ENCODE measurements at regions not wholly inside any gene's neighbourhood (a gene's known extent, or its start where the extent isn't known, plus 50 kb on each side); places are given as distances from the start of the nearest gene placed in this dataset.
A peak's percentile ranks its signal among the peaks of the same experiment; 100 is the strongest.

DNA sequence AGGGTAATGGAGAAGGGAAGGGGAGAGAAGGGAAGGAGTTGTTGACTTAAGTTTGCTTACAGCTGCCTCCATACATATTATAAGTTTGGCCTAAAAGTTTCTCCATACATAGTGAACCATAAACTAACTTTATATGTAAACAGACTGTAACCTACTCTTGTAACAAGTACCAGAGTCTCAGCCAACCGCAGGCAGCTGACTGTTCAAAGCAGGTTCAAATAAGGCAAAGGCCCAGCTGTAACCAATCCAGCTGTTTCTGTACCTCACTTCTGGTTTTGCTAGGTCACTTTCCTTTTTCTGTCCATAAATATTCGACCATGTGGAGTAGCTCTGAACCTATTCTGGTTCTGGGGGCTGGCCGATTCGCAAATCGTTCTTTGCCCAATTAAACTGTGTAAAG lies 591.2 kb downstream of the INSC start:
- H3K4me1 ChIP-seq, result peaks cover 3% of the 10 kb centered on the region; the same call in 1 of the 2 replicates
- H3K27me3 ChIP-seq, result no peaks in the 10 kb centered on the region
- TF ChIP-seq, protein P1, sequence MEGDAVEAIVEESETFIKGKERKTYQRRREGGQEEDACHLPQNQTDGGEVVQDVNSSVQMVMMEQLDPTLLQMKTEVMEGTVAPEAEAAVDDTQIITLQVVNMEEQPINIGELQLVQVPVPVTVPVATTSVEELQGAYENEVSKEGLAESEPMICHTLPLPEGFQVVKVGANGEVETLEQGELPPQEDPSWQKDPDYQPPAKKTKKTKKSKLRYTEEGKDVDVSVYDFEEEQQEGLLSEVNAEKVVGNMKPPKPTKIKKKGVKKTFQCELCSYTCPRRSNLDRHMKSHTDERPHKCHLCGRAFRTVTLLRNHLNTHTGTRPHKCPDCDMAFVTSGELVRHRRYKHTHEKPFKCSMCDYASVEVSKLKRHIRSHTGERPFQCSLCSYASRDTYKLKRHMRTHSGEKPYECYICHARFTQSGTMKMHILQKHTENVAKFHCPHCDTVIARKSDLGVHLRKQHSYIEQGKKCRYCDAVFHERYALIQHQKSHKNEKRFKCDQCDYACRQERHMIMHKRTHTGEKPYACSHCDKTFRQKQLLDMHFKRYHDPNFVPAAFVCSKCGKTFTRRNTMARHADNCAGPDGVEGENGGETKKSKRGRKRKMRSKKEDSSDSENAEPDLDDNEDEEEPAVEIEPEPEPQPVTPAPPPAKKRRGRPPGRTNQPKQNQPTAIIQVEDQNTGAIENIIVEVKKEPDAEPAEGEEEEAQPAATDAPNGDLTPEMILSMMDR (IDR thresholded peaks at IDR 0.05; ENCODE audit: low read depth, low read length), result no peak
- no peak for DNase-seq
- H3K4me3 ChIP-seq (ENCODE audit: low read depth, low read length), result no peak overlapping the region
- no peaks in the 10 kb centered on the region for H3K9me3 ChIP-seq
- H3K36me3 ChIP-seq, result no peaks in the 10 kb centered on the region

- TF ChIP-seq, protein P1 (IDR thresholded peaks at IDR 0.05; ENCODE audit: low read depth, low read length), result no peak
- Histone ChIP-seq H3K4me1 (peaks cover 3% of the 10 kb centered on the region; the same call in 1 of the 2 replicates), H3K4me3 (ENCODE audit: low read depth, low read length) (no peak overlapping the region), H3K9me3 (no peaks in the 10 kb centered on the region), H3K36me3 (no peaks in the 10 kb centered on the region), H3K27me3 (no peaks in the 10 kb centered on the region)
- no peak for DNase-seq
Observed at GRCh38 chr11:15707194-15707593, 592.5 kb downstream of the INSC start.

DNA sequence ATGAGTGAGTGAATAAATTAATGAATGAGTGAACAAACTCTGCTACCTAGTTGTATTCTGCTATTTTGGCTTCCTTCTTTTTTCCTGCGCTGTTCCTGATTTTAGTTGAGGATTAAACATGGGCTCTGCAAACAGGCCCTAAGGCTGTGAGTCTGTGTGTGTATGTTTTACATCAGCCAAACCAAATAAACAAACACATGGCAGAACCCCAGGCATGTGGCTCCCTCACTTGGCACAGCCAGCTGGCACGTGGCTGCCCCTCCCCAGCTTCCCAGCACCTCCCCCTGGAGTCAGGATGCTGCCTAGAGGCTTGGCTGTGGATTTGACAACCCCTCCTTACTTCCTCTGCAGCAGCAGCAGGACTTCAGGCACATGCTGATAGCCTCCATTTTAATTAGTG lies 593.2 kb downstream of the INSC start:
- Histone ChIP-seq H3K27me3 (no peaks in the 10 kb centered on the region), H3K36me3 (no peaks in the 10 kb centered on the region), H3K9me3 (no peaks in the 10 kb centered on the region), H3K4me1 (peaks cover 3% of the 10 kb centered on the region; the same call in 1 of the 2 replicates), H3K4me3 (ENCODE audit: low read depth, low read length) (no peak overlapping the region)
- TF ChIP-seq, protein P1 (IDR thresholded peaks at IDR 0.05; ENCODE audit: low read depth, low read length), result 0 out of 2 replicates have a peak, but pooled peaks have one; percentile 4
- peak; percentile 61 for DNase-seq

DNA sequence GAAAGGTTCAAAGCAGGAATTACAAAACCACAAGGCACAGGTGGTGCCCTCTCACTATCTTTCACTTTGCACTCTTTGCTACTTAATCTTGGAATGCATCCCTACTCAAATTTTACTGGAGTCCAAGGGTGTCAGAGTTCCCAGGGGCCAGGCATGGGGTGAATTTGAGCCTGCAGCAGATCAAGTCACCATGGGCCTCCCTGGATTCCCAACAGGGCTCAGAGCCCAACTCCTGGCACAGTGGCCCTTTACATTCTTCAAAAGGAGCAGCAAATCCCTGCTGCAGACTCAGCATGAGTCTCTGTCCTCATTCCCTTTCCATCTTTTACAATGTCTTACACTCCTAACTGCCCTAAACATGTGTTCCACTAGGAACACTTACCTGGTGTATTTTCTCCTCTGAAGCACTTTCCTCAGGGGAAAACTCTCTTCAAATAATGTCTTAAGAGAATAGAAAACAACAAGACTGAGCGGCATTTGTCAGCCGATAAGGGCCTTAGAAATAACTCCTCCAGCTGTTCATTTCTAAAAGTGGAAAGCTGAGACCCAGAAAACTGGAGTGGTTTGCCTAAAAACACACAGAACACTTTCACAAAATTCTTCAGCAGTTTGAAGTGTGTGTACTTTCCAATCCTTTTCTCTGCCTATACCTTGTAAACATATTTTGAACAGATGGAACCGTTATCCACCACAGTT lies 596.0 kb downstream of the INSC start:
- H3K4me3 ChIP-seq (ENCODE audit: low read depth, low read length), result no peak overlapping the region
- TF ChIP-seq, protein P1 (IDR thresholded peaks at IDR 0.05; ENCODE audit: low read depth, low read length), result no peak
- no peaks in the 10 kb centered on the region for H3K27me3 ChIP-seq
- peaks cover 3% of the 10 kb centered on the region; the same call in 1 of the 2 replicates for H3K4me1 ChIP-seq
- no peaks in the 10 kb centered on the region for H3K36me3 ChIP-seq
- H3K9me3 ChIP-seq, result no peaks in the 10 kb centered on the region
- DNase-seq, result no peak

DNA sequence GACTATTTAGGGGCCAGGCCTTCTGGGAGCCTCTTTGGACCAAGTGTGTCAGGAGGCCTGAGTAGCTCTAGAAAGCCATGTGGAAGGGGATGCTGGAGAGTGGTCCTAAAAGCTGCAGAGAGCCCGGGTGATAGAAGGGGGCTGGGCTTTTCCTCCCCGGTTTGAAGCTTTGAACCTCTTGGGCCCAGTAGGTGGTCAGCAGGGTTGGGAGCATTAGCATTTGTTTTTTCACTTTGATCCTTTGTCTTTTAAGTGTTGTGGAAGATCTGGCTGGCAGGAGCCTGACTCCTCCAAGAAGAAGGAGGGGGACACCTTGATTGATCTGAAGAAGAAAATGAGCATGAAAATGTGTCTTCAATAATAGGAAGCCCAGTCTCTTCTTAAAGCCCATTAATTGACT lies 596.6 kb downstream of the INSC start:
- no peak overlapping the region for H3K4me3 ChIP-seq (ENCODE audit: low read depth, low read length)
- TF ChIP-seq, protein P1 (IDR thresholded peaks at IDR 0.05; ENCODE audit: low read depth, low read length), result no peak
- no peaks in the 10 kb centered on the region for H3K27me3 ChIP-seq
- no peaks in the 10 kb centered on the region for H3K9me3 ChIP-seq
- no peak for DNase-seq
- peaks cover 3% of the 10 kb centered on the region; the same call in 1 of the 2 replicates for H3K4me1 ChIP-seq
- H3K36me3 ChIP-seq, result no peaks in the 10 kb centered on the region

GRCh38 chr11:15714641-15715399 lies 600.1 kb downstream of the INSC start:
- DNase-seq, result no peak
- Histone ChIP-seq H3K36me3 (no peaks in the 10 kb centered on the region), H3K9me3 (no peaks in the 10 kb centered on the region), H3K27me3 (no peaks in the 10 kb centered on the region), H3K4me1 (no peaks in the 10 kb centered on the region), H3K4me3 (ENCODE audit: low read depth, low read length) (no peak overlapping the region)
- TF ChIP-seq, protein P1 (IDR thresholded peaks at IDR 0.05; ENCODE audit: low read depth, low read length), result no peak

Measured in BE2C (cell line).